ENCODE measurements at regions not wholly inside any gene's neighbourhood (a gene's known extent, or its start where the extent isn't known, plus 50 kb on each side); places are given as distances from the start of the nearest gene placed in this dataset.

GRCh38 chr3:117277816-117278215 lies 568.2 kb downstream of the TUSC7 start:
- no peak for DNase-seq (ENCODE audit: low read depth)
- TF ChIP-seq MYC (IDR thresholded peaks at IDR 0.05; ENCODE audit: low read depth, low read length) (no peak), MAX (IDR thresholded peaks at IDR 0.05; ENCODE audit: low read depth, low read length) (no peak), CTCF (IDR thresholded peaks at IDR 0.05; ENCODE audit: low read depth, low read length) (no peak), POLR2A (IDR thresholded peaks at IDR 0.05; ENCODE audit: extremely low read depth, insufficient read length) (no peak)
- H3K4me3 ChIP-seq (ENCODE audit: low read depth, low read length), result no peak overlapping the region

- no peak overlapping the region for H3K4me3 ChIP-seq (ENCODE audit: low read depth, low read length)
- no peak for TF ChIP-seq MAX (IDR thresholded peaks at IDR 0.05; ENCODE audit: low read depth, low read length)
- TF ChIP-seq MYC (IDR thresholded peaks at IDR 0.05; ENCODE audit: low read depth, low read length), result no peak
- TF ChIP-seq CTCF (IDR thresholded peaks at IDR 0.05; ENCODE audit: low read depth, low read length), result no peak
- TF ChIP-seq POLR2A (IDR thresholded peaks at IDR 0.05; ENCODE audit: extremely low read depth, insufficient read length), result no peak
- no peak for DNase-seq (ENCODE audit: low read depth)
Measured at GRCh38 chr3:117278424-117279190, 569.0 kb downstream of the TUSC7 start.

- no peak for DNase-seq (ENCODE audit: low read depth)
- no peak for TF ChIP-seq MAX (IDR thresholded peaks at IDR 0.05; ENCODE audit: low read depth, low read length)
- no peak for TF ChIP-seq MYC (IDR thresholded peaks at IDR 0.05; ENCODE audit: low read depth, low read length)
- no peak for TF ChIP-seq POLR2A (IDR thresholded peaks at IDR 0.05; ENCODE audit: extremely low read depth, insufficient read length)
- no peak for TF ChIP-seq CTCF (IDR thresholded peaks at IDR 0.05; ENCODE audit: low read depth, low read length)
- H3K4me3 ChIP-seq (ENCODE audit: low read depth, low read length), result no peak overlapping the region
Measured at GRCh38 chr3:117281371-117281770, 571.8 kb downstream of the TUSC7 start.

- DNase-seq (ENCODE audit: low read depth), result no peak
- no peak for TF ChIP-seq POLR2A (IDR thresholded peaks at IDR 0.05; ENCODE audit: extremely low read depth, insufficient read length)
- no peak for TF ChIP-seq CTCF (IDR thresholded peaks at IDR 0.05; ENCODE audit: low read depth, low read length)
- TF ChIP-seq MAX (IDR thresholded peaks at IDR 0.05; ENCODE audit: low read depth, low read length), result no peak
- no peak for TF ChIP-seq MYC (IDR thresholded peaks at IDR 0.05; ENCODE audit: low read depth, low read length)
- no peak overlapping the region for H3K4me3 ChIP-seq (ENCODE audit: low read depth, low read length)
Measured at GRCh38 chr3:117282566-117282965, 573.0 kb downstream of the TUSC7 start.

GRCh38 chr3:117285737-117286136 lies 576.2 kb downstream of the TUSC7 start:
- no peak for DNase-seq (ENCODE audit: low read depth)
- H3K4me3 ChIP-seq (ENCODE audit: low read depth, low read length), result no peak overlapping the region
- TF ChIP-seq MAX (IDR thresholded peaks at IDR 0.05; ENCODE audit: low read depth, low read length), result no peak
- no peak for TF ChIP-seq POLR2A (IDR thresholded peaks at IDR 0.05; ENCODE audit: extremely low read depth, insufficient read length)
- no peak for TF ChIP-seq MYC (IDR thresholded peaks at IDR 0.05; ENCODE audit: low read depth, low read length)
- TF ChIP-seq CTCF (IDR thresholded peaks at IDR 0.05; ENCODE audit: low read depth, low read length), result no peak
